ENCODE measurements at regions not wholly inside any gene's neighbourhood (a gene's known extent, or its start where the extent isn't known, plus 50 kb on each side); places are given as distances from the start of the nearest gene placed in this dataset.

- H3K27me3 Mint-ChIP-seq, result peaks cover 3% of the 10 kb centered on the region
- intact Hi-C loops (cut with micrococcal nuclease), result no loop called here
- ChIA-PET CTCF (no interaction called here), POLR2A (no interaction called here)
- no peak overlapping the region for H3K27ac Mint-ChIP-seq
- no peak for TF ChIP-seq CTCF (IDR thresholded peaks at IDR 0.05)
- H3K36me3 Mint-ChIP-seq (ENCODE audit: low read depth), result no peaks in the 10 kb centered on the region
- H3K9me3 Mint-ChIP-seq, result no peaks in the 10 kb centered on the region
- DNase-seq, result no peak
- H3K4me3 Mint-ChIP-seq, result no peak overlapping the region
- ATAC-seq, result no peak
- peaks cover 4% of the 10 kb centered on the region for H3K4me1 Mint-ChIP-seq (ENCODE audit: low read depth)
These were observed 116.2 kb downstream of the DDX3Y start for GRCh38 chrY:13020839-13021238.

- H3K36me3 Mint-ChIP-seq (ENCODE audit: low read depth), result no peaks in the 10 kb centered on the region
- no peaks in the 10 kb centered on the region for H3K4me1 Mint-ChIP-seq (ENCODE audit: low read depth)
- H3K27ac Mint-ChIP-seq, result no peak overlapping the region
- CTCF ChIA-PET, result interaction anchor here (0.7 kb wide), 1 partner anchor 65 kb away, joined by 3 read pairs; no protein-coding TSS in a partner anchor
- intact Hi-C loops (cut with micrococcal nuclease), result no loop called here
- H3K4me3 Mint-ChIP-seq, result no peak overlapping the region
- ATAC-seq, result no peak
- POLR2A ChIA-PET, result no interaction called here
- TF ChIP-seq CTCF (IDR thresholded peaks at IDR 0.05), result no peak
- no peak for DNase-seq
- H3K27me3 Mint-ChIP-seq, result no peaks in the 10 kb centered on the region
- no peaks in the 10 kb centered on the region for H3K9me3 Mint-ChIP-seq
These were observed 118.9 kb downstream of the DDX3Y start for GRCh38 chrY:13023607-13024006.

GRCh38 chrY:13024447-13024846, 119.8 kb downstream of the DDX3Y start:
- Mint-ChIP-seq H3K36me3 (ENCODE audit: low read depth) (no peaks in the 10 kb centered on the region), H3K9me3 (no peaks in the 10 kb centered on the region), H3K27ac (no peak overlapping the region), H3K4me1 (ENCODE audit: low read depth) (no peaks in the 10 kb centered on the region), H3K27me3 (no peaks in the 10 kb centered on the region), H3K4me3 (no peak overlapping the region)
- no peak for ATAC-seq
- intact Hi-C loops (cut with micrococcal nuclease), result no loop called here
- POLR2A ChIA-PET, result no interaction called here
- TF ChIP-seq CTCF (IDR thresholded peaks at IDR 0.05), result no peak
- CTCF ChIA-PET, result no interaction called here
- no peak for DNase-seq

- ChIA-PET POLR2A (no interaction called here), CTCF (no interaction called here)
- Mint-ChIP-seq H3K4me3 (no peak overlapping the region), H3K9me3 (no peaks in the 10 kb centered on the region), H3K4me1 (ENCODE audit: low read depth) (no peaks in the 10 kb centered on the region), H3K27ac (no peak overlapping the region), H3K36me3 (ENCODE audit: low read depth) (peaks cover 2% of the 10 kb centered on the region), H3K27me3 (no peaks in the 10 kb centered on the region)
- ATAC-seq, result no peak
- TF ChIP-seq CTCF (IDR thresholded peaks at IDR 0.05), result no peak
- intact Hi-C loops (cut with micrococcal nuclease), result no loop called here
- no peak for DNase-seq
These were observed 122.2 kb downstream of the DDX3Y start for GRCh38 chrY:13026906-13027305.

- DNase-seq (peak; percentile 11), ATAC-seq (no peak)
- H3K36me3 Mint-ChIP-seq (ENCODE audit: low read depth), result no peaks in the 10 kb centered on the region
- no peak overlapping the region for H3K27ac Mint-ChIP-seq
- intact Hi-C loops (cut with micrococcal nuclease), result no loop called here
- CTCF ChIA-PET, result no interaction called here
- H3K4me1 Mint-ChIP-seq (ENCODE audit: low read depth), result peaks cover 4% of the 10 kb centered on the region
- POLR2A ChIA-PET, result no interaction called here
- TF ChIP-seq CTCF (IDR thresholded peaks at IDR 0.05), result no peak
- H3K27me3 Mint-ChIP-seq, result peaks cover 6% of the 10 kb centered on the region
- peaks cover 3% of the 10 kb centered on the region for H3K9me3 Mint-ChIP-seq
- H3K4me3 Mint-ChIP-seq, result no peak overlapping the region
These were observed 135.6 kb downstream of the DDX3Y start for GRCh38 chrY:13040232-13040631.
